WERI-Rb-1 (cell line): ENCODE measurements at regions not wholly inside any gene's neighbourhood (a gene's known extent, or its start where the extent isn't known, plus 50 kb on each side); places are given as distances from the start of the nearest gene placed in this dataset.

Experiments used
- DNase-seq: peaks from one replicate; pipeline ENCODE4 v3.0.0-alpha.2; 2020
- H3K27ac ChIP-seq: fragments of 250-450 bp; sonication (Bioruptor Pico); 2 replicates; pipeline ENCODE4 v1.5.1; 2020; ENCODE audit warnings: mild to moderate bottlenecking, moderate library complexity
- H3K27me3 ChIP-seq: fragments of 250-450 bp; sonication (Bioruptor Pico); 2 replicates; pipeline ENCODE4 v1.5.1; 2021; ENCODE audit warnings: mild to moderate bottlenecking, low read depth, moderate library complexity; ENCODE audit not compliant: insufficient read depth, severe bottlenecking
- H3K36me3 ChIP-seq: fragments of 250-450 bp; sonication (Bioruptor Pico); 2 replicates; pipeline ENCODE4 v1.5.1; 2020; ENCODE audit warnings: mild to moderate bottlenecking, moderate library complexity
- H3K4me3 ChIP-seq: 2 replicates; pipeline ENCODE4 v1.5.1; 2011; ENCODE audit warnings: low read depth, mild to moderate bottlenecking, control low read depth, low read length
- H3K9me3 ChIP-seq: fragments of 250-450 bp; sonication (Bioruptor Pico); 2 replicates; pipeline ENCODE4 v1.5.1; 2021; ENCODE audit warnings: mild to moderate bottlenecking, moderate library complexity; ENCODE audit not compliant: severe bottlenecking
- TF ChIP-seq, protein P1 (sequence below): IDR thresholded peaks from 2 replicates; pipeline ENCODE4 v1.5.1; 2011; ENCODE audit warnings: low read depth, mild to moderate bottlenecking, control low read depth, inconsistent platforms, low read length

DNA sequence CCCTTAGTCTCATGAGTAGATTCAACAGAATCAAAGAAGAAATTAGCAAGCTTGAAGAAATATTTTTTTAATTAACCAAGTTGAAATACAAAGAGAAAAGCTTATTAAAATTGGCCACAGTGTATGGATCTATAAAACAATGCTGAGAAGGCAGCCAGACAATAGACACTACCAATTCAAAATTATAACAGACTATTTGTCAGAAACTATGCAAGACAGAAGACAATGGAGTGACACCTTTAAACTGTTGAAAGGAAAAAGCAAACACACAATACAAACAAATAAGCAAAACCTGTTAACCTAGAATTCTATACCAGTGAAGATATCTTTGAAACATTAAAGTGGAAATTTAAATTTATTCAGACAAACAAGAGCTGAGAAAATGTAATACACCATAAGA is 225.4 kb downstream of the CASP12 start:
- no peak for DNase-seq
- Histone ChIP-seq H3K9me3 (no peaks in the 10 kb centered on the region), H3K36me3 (no peaks in the 10 kb centered on the region), H3K27ac (no peak overlapping the region), H3K4me3 (no peak overlapping the region), H3K27me3 (no peaks in the 10 kb centered on the region)
- TF ChIP-seq, protein P1, sequence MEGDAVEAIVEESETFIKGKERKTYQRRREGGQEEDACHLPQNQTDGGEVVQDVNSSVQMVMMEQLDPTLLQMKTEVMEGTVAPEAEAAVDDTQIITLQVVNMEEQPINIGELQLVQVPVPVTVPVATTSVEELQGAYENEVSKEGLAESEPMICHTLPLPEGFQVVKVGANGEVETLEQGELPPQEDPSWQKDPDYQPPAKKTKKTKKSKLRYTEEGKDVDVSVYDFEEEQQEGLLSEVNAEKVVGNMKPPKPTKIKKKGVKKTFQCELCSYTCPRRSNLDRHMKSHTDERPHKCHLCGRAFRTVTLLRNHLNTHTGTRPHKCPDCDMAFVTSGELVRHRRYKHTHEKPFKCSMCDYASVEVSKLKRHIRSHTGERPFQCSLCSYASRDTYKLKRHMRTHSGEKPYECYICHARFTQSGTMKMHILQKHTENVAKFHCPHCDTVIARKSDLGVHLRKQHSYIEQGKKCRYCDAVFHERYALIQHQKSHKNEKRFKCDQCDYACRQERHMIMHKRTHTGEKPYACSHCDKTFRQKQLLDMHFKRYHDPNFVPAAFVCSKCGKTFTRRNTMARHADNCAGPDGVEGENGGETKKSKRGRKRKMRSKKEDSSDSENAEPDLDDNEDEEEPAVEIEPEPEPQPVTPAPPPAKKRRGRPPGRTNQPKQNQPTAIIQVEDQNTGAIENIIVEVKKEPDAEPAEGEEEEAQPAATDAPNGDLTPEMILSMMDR = no peak

DNA sequence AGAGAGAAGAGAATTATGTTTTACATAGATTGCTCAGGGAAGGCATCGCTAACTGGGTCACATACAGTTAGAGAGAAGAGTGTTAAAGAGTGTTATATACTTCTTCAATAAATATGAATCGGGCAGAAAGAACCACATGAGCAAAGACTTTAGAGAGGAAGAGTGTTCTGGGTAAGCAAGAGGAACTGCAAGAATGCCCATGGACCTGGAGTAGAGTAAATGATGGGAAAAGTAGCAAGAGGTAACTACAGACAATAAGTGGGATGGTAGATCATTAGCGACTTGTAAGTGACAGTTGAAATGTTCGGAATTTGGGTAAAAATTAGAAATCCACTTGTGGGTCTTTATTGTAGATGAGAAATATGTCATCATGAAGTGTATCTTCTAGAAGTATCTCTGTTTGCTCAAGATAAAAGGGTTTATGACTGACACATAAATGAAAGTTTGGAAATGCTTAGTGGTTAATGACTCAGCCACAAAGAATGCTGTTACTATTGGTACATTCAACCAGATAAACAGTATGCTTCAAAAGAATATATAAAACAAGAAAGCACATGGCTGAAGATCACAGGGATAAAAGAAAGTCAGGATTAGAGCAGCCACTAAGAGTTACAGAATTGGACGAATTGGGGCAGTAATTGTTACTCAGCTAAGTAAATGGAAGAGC is 229.3 kb downstream of the CASP12 start:
- Histone ChIP-seq H3K36me3 (no peaks in the 10 kb centered on the region), H3K4me3 (no peak overlapping the region), H3K27ac (no peak overlapping the region), H3K27me3 (no peaks in the 10 kb centered on the region), H3K9me3 (no peaks in the 10 kb centered on the region)
- TF ChIP-seq, protein P1 = no peak
- DNase-seq = no peak

DNA sequence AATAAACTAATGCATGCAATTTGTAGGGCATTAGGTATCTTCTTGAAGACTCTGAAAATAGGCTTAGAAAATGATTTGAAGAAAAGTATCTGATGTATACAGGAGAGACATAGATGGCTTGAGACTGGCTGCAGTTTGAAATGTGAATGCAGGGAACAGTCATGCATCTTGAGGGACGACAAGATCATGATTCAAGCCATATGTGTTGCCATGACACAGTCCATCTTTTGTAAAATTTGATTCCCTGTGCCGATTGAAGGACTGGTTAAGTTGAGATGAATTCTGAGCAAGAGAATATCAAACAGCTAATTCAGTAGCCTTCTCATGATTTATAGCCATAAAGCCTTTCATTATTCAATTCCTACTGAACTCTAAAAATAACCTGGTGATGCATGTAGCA is 231.6 kb downstream of the CASP12 start:
- DNase-seq = no peak
- TF ChIP-seq, protein P1 = no peak

DNA sequence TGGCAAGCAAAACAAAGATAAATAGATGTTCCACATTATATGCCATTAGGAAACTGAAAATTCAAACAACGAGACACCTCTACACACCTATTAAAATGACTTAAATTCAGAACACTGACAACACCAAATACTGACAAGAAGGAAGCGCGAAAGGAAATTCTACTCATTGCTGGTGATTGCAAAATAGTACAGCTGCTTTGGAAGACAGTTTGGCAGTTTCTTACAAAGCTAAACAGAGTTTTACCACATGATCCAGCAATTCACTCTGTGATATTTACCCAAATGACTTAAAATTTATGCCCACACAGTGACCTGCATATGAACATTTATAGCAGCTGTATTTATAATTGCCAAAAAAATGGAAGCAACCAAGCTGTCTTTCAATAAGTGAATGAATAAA is 232.6 kb downstream of the CASP12 start:
- Histone ChIP-seq H3K9me3 (no peaks in the 10 kb centered on the region), H3K36me3 (no peaks in the 10 kb centered on the region), H3K27me3 (no peaks in the 10 kb centered on the region), H3K4me3 (no peak overlapping the region), H3K27ac (no peak overlapping the region)
- no peak for DNase-seq
- TF ChIP-seq, protein P1 = no peak

More for the DNA sequence above, 231.6 kb downstream of the CASP12 start:
- no peak overlapping the region for H3K27ac ChIP-seq
- no peaks in the 10 kb centered on the region for H3K9me3 ChIP-seq
- H3K27me3 ChIP-seq = no peaks in the 10 kb centered on the region
- no peaks in the 10 kb centered on the region for H3K36me3 ChIP-seq
- H3K4me3 ChIP-seq = no peak overlapping the region

- no peaks in the 10 kb centered on the region for H3K27me3 ChIP-seq
- TF ChIP-seq, protein P1 = no peak
- H3K27ac ChIP-seq = no peak overlapping the region
- no peak for DNase-seq
- no peaks in the 10 kb centered on the region for H3K36me3 ChIP-seq
- H3K4me3 ChIP-seq = no peak overlapping the region
- no peaks in the 10 kb centered on the region for H3K9me3 ChIP-seq
These were observed 234.8 kb downstream of the CASP12 start for GRCh38 chr11:104663190-104664140.
